Ramos (cell line): ENCODE measurements at regions not wholly inside any gene's neighbourhood (a gene's known extent, or its start where the extent isn't known, plus 50 kb on each side); places are given as distances from the start of the nearest gene placed in this dataset.

ENCODE experiments used
- in situ Hi-C: fragments of 300-500 bp; cut with MboI; formaldehyde crosslinking; loops from one replicate; pipeline ENCODE4 v1.14.3; 2022; ENCODE audit warnings: low sequenced_read_pairs; ENCODE audit not compliant: unreplicated experiment

DNA sequence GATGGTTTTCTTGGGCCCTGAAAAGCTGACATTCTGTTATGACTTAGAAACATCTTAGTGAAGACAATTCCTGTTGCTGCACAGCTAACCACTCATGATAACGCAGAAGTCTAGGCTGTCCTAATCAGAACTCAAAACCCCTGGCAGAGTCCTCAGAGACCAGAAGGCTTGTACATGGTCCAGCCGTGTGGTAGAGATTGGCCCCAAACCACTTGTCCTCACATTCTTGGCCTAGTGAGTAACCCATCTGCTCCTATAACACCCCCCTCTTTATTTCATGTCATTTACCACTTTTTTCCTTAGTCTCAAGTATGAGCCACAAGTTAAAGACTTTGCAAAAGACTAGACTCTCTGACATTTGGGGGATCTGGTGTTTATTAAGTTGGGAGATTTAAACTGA lies 116.5 kb upstream of the ADAMTS18 start:
- in situ Hi-C loops: no loop called here

DNA sequence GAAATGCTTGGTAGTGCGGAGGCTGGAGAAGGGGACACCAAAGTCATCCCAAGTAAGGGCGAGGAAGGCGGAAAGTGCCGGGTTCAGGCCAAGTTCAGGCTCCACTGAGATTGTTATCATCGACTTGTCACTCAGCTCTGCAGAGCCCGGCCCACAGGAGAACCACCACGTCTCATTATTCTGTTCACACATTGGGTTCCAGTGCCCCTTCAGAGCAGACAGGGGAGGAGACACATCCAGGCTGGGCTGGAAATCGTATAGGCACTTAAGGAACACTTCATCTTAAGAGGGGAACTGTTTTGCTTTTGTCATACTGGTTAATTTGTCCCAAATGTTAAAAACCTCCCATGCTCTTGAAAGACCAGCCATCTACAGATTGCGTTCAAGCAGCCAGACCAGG lies 118.3 kb upstream of the ADAMTS18 start:
- in situ Hi-C loops: no loop called here

DNA sequence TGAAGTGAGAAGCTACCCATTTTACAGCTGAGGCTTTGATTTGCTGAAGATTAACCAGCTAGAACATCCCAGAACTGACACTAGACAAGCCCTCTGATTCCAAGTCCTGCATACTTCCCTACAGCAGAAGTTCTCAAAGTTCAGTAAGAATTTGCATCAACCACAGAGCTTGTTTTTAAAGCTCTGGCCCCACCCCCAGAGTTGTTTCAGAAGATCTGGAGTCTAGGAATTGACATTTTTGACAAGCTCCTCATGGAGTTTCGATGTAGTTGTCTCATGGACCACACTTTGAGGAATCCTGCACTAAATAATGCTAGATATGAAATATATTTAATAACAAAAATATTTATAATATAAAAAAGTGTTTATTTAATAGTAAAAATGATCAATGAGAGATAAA lies 120.3 kb upstream of the ADAMTS18 start:
- in situ Hi-C loops: no loop called here

DNA sequence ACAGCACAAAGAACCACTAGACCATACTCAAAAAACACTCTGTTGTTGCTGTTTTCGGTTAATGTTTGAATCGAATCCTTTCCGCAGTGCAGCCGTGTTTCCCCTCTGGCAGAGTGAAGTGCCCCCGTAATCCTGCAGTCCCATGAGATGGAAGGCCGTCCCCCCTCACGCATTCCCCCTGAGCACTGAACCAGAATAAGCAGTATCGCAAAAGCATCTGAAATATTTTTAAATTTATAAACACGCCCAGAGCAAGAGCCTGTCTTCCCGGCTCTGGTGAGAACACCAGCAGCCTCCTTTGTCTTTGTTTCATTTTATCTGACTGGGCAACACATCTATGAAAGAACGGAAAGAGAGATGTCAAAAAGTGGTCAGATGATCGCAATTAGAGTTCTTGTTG lies 121.0 kb upstream of the ADAMTS18 start:
- in situ Hi-C loops: no loop called here

DNA sequence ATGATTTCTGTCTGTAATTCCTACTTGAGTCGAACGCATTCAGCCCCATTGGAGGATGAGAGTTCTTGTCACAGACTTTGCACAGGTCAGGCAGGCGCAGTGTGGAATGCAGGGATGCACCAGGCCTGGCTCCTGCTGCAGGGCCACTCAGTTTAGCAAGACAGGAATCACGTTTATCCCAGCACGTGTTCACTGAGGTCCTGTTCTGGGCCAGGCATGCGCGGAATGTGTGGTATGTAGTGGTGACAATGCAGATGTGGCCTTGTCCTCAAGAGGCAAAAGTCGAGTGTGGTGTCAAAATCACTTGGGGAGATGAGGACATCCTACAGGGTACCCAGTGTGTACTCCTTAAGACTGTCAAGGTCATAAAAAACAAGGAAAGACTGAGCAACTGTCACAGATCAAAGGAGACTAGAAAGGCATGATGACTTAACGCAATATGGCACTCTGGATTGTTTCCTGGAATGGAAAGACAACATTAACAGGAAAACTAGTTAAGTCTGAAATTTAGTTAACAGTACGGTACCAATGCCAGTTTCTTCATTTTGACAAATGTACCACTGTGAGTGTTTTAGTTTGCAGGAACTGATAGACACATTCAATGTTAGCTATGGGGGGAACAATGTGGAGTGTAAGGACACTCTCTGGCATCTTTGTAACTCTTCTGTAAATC lies 121.5 kb upstream of the ADAMTS18 start:
- in situ Hi-C loops: no loop called here

DNA sequence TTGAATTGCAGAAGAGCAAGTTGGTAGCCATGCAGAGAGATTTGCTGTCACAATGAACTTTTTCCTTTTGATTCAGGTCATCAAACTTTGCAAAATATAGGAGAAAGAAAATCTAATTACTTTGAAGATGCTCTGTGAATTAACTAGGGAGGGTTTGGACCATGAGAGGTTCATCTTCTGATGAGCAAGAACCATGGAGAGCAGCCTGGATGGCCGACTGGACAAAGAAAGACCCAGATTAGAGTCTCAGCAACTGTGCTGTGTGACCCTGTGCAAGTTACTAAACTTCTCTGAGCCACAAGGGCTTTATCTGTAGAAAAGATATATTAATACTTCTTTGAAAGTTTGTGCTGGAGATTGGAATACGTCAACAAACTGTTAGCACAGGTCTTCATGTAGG lies 122.6 kb upstream of the ADAMTS18 start:
- in situ Hi-C loops: no loop called here

DNA sequence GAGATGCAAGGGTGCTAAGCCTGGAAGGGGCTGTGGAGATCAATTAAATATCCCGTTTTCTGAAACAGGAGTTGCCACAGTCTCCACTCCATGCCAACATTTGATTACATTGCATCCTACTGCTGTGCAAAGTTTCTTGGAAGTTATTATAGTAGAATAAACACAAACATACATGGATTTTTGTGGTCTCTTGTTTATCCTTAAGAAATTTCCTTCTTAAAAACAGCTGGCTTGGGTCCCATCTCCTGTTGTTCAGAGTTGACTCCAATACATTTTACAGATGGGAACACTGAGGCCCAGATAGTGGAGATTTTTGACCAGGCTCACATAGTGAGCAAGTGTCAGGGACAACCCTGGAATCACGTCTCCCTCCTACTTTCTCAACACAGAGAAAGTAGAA lies 124.0 kb upstream of the ADAMTS18 start:
- in situ Hi-C loops: no loop called here

DNA sequence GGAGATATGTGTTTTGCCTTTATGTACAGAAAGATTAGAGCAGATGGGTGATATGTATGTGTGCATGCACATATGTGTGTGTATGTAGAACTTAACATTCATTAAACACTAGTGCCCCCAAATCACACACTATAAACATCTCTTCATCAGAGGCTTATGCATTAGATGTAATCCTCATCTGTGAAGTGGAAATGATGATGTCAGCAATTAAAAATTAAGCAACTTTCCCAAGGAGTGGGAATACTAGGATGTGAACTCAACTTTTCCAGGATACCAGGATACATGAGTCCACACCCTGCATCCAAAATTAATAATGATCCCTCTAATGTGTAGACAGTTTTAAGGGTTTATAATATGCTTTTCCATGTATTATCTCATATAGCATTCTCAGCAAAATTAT lies 127.7 kb upstream of the ADAMTS18 start:
- in situ Hi-C loops: no loop called here

DNA sequence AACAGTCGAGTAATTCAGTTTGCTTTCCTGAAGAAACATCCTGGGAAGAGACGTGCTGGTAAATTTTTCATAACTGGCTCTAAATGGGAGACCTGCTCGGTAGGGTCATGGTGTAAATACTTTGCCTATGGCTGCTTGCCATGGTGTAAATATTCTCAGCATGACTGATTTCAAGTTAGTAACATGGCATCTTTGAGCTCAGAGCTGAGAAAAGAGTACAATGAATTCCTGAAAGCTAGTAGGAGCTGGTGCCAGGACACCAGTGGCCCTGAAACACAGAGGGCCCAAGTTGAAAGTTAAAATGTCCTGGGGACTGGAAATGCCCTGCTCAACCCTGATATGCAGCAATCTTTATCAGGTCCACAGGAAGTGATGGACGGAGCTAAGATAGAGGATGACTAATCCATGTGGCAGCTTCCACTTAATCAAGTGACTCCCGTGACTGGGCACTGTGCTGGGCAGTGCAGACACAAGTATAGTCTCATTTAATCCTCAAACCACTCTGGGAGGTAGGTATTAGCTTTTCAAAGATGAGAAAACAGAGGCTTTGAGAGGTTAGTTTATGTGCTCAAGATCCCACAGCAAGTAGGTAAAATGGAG lies 130.1 kb upstream of the ADAMTS18 start:
- in situ Hi-C loops: no loop called here

DNA sequence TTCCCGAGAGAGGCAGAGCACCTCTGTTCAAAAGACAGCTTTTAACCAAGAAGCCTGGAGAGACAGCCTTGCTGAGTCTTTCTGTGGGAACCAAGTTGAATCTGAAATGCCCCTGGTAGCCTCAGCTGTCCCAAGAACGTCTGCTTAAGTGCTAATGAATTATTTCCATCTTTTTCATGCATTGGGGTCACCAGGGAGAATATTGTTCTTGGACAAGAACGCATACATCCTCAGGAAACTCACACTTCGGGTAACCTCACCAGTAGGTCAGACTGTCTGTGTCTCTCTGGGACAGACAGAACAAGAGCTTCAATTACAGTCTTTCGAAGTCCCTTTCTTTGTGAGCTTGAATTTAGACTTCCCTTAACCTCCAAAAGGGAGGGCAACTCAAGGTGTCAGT lies 134.6 kb upstream of the ADAMTS18 start:
- in situ Hi-C loops: no loop called here

DNA sequence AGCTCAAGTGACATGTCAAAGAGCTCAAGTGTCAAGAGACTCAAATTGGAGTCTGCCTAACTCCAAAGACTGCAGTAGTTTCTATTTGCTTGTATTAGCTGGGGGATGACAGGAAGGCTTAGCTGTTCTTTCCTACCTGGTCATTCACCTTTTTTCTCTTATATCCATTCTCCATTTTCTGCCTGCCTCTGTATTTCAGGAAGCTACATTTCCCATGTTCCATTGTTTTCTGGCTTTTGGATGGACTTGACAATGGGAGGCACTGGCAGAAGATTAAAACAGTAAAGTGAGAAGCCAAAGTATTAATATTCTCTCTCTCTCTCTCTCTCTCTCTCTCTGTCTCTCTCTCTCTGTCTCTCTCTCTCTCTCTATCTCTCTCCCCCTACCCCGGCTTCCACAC lies 135.7 kb upstream of the ADAMTS18 start:
- in situ Hi-C loops: no loop called here

DNA sequence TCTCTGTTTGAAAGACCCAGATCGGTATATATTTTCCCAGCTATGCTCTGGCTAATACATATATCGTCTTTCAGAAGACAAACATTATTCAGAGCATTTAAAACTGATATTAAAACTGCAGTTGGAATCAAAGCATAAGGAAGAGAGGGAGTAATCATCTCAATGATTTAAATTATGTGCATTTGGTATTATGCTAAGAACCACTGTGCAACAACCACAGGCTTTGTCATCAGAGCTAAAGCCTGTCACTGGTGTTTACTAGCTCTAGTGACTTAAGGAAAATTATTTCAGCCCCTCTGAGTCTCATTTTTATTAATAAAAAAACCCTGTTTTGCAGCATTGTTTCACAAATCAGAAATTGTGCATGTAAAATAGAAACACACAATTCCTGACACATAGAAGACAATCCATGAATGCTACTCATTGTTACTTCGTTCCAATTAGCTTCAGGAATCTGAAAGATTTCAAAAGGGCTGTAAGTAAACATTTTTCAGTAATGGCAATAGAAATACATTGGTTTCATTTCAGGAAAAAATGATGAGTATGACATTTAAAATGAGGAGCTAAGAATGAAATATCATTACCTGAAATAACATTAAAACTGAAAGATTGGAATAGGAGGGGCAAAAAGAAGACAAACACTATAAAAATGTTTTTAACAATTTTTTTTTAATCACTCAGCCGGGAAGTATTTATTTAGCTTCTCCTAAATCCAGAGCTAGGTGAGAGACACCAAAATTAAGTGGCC lies 136.5 kb upstream of the ADAMTS18 start:
- in situ Hi-C loops: no loop called here

DNA sequence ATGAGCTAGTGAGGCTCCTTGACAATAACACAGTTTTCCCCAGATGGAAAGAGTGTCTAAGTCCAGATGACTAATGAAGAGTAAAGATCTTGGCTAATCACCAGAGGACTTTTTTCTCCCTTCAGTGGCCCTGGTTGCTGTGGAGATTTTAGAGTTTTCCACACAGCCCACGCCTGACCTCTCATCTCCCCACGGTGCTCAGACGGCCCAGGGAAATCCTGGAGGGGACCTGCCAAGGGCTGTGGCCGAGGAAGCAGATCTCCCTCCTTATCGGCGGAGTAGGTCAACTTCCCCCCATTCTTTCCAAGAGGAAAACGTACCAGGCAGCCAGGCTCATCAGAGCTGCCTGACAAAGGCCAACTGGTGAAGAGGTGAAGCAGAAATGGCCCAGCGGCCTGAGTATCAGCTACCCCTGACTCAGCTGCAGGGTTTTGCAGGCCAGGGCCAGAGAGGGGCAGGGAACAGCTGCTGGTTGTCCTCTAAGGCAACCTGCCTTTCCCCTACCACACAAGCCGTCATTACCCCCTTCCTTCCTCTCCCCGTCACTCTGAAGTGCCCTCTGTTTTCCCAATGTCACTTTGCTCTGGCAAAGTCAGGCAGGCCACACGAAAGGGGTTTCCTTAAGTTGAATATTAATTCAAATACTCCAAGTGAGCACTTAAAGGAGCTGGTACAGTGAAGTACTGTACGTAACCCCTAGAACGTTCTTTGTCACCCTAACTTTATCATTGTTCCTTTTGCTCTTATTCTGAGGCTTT lies 140.2 kb upstream of the ADAMTS18 start:
- in situ Hi-C loops: no loop called here

DNA sequence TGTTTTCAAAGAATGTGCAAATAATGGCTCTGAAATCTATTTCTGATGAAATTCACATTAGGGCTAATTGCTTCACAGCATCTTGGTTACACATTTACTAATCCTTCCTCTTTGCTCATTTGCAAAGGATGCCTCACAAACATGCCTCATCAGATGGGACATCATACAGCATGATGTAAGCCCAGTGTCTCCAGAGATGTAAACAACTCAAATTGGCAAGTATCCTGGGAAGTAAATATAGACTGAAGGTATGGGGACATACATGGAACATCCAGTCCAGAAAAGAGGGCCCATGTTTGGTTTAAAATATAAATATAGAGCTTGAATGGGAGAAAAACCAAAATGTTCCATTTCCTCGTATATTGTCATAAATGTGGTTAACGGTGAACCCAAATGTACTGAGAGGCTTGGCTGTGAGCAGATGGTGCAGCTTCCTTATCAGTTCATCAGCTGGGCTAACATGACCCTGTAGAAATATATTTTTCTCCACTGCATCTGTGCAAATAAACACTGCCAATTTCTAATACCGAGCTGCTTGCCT lies 142.9 kb upstream of the NUDT7 start:
- in situ Hi-C loops: no loop called here

DNA sequence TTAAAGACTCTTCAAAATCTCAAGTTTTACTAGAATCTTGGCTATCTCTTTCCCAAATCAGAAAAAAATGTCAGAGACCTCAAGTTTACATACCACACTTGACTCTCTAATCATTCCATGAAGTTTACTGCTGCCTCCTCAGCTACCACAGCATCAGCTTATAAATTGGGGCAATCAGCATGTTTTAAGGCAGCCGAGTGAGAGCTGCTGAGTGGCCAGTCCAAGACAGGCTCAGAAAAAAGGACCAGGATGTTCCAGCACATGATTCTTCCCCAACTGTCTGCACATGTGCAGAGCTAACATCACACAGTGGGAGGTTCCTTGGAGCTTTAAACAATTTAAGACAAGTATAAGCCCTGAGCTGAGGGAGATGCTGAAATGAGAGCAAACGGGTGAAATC lies 140.6 kb upstream of the NUDT7 start:
- in situ Hi-C loops: loop anchor here (10.0 kb wide), 1 partner anchor 217 kb away; no protein-coding TSS in a partner anchor

DNA sequence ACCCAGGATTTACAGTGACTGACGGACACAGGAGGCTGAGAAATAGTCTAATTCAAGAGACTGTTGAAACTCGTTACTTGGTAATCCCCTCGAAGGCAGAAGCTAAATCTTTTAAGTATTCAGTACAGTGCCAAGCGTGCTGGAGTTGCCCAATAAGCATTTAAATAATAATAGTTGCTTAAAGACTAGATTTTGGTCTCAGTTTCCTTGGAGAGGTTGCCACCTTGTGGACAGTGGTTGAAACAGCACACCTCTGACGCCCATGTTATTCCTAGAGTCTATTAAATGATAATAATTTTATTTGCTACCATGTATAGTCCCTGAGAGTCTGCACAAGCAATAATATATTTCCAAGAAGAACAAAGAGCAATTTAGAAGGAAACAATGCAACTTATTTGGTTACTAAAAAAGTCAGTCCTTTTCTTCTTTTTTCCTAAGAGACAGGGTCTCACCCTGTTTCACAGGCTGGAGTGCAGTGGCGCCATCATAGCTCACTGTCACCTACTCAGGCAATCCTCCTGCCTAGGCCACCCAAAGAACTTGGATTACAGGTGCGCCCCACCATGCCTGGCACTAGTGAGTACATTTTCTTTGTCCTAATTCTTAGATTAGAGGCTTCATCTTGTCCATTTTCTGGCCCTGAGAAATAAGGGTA lies 138.0 kb upstream of the NUDT7 start:
- in situ Hi-C loops: loop anchor here (10.0 kb wide), 1 partner anchor 220 kb away; no protein-coding TSS in a partner anchor

DNA sequence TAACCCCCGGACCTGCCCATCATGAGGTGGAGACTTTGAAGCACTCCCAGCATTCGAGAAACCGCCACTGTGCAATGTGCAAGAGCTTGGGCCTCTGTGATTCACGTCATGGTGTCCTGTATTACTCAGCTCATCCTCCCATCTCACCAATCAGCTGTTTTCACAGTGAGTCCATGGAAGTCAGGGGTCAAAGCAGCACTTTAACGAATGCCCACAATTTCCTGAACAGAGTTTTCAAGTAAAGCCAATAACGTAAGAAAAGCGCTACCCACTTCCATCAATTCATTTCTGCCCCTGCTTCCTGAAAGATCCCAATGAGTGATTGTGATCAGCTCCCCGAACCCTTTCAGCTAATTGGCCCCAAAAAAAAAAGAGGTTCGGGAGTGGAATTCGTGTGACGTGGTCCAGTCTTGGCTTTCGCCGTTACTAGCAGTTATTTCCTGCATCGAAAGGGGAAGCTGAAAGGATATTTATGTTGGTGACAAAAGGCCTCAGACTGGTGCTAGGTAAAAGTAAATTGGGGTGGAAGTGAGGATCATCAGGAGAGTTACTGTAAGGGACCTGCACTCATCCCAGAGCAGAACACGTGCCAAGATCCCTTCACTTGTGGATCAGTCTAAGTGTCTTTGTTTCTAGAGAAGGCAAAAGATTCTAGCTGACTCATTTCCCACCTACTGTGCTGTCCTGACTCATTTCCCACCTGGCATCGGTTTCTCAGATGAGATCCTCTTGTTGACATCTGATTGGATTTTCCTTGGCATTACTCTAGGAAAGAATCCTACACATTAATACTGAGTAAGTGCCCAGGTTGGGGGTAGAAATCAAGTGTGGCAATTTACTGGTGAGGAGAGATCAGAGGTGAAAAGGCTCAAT lies 136.7 kb upstream of the NUDT7 start:
- in situ Hi-C loops: loop anchor here (5.0 to 10.0 kb wide), 2 partner anchors 221 to 348 kb away; no protein-coding TSS in a partner anchor

DNA sequence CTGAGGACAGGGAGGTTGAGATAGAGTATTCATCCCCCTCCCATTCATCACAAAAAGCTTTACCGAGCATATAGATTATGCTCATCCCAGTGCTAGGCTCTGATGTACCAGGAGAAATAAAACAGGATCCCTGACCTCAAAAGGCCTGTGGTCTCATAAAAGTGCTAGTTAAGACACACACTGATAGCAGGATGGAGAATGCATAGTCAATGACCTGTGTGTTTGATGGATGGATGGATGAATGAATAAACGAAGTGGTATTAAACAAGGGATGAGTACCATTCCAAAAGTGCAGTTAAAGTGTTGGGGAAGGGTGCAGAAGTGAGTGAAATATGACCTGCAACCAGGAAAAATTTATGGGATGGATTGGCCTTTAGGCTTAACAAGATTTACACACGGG lies 133.9 kb upstream of the NUDT7 start:
- in situ Hi-C loops: loop anchor here (5.0 to 10.0 kb wide), 2 partner anchors 224 to 351 kb away; no protein-coding TSS in a partner anchor
